Loucy (cell line): ENCODE measurements at regions not wholly inside any gene's neighbourhood (a gene's known extent, or its start where the extent isn't known, plus 50 kb on each side); places are given as distances from the start of the nearest gene placed in this dataset.

Experiments used
- CTCF ChIP-seq: fragments of 200-600 bp; sonication (generic); conservative IDR thresholded peaks from 2 replicates; pipeline ENCODE4 v1.5.1; 2014; ENCODE audit warnings: mild to moderate bottlenecking, antibody characterized with exemption, low read length
- EZH2phosphoT487 ChIP-seq: fragments of 200-600 bp; IDR thresholded peaks from 2 replicates; pipeline ENCODE4 v1.6.1; 2018; ENCODE audit warnings: antibody characterized with exemption, mild to moderate bottlenecking, moderate library complexity, borderline replicate concordance

- TF ChIP-seq CTCF (no peak), EZH2phosphoT487 (no peak)
These were observed 209.9 kb downstream of the TDRD15 start for GRCh38 chr2:21333684-21334083.
